GM12878 (cell line): ENCODE measurements at regions not wholly inside any gene's neighbourhood (a gene's known extent, or its start where the extent isn't known, plus 50 kb on each side); places are given as distances from the start of the nearest gene placed in this dataset.

ENCODE experiments used
- ATAC-seq: fragments of 200-7000 bp; cut with Tn5 transposase; 3 replicates; pipeline ENCODE4 v1.9.1; 2020; ENCODE audit warnings: mild to moderate bottlenecking, moderate library complexity
- BruUV-seq: library from RNA; stranded (reverse); fragments of 400-500 nt; replicated peaks from 2 replicates; lab custom pipeline; 2021; lab: Mats Ljungman, UMichigan
- CTCF ChIA-PET: fragments of 300-600 bp; sonication (Branson Sonifier 250); formaldehyde crosslinking; extraction: SDS; loops from one replicate; lab custom pipeline; 2021; ENCODE audit warnings: inconsistent platforms; lab: Yijun Ruan, JAX
- POLR2A ChIA-PET: fragments of 350-600 bp; formaldehyde crosslinking; extraction: SDS; loops from one replicate; lab custom pipeline; 2021; ENCODE audit warnings: inconsistent platforms; lab: Charles Lee
- RAD21 ChIA-PET: fragments of 300-600 bp; sonication (Branson Sonifier 250); formaldehyde crosslinking; loops from one replicate; lab custom pipeline; 2023; ENCODE audit warnings: antibody characterized with exemption; ENCODE audit not compliant: unreplicated experiment; lab: Charles Lee
- SMC1A ChIA-PET: fragments of 300-600 bp; sonication (Branson Sonifier 250); formaldehyde crosslinking; loops from one replicate; lab custom pipeline; 2023; ENCODE audit not compliant: unreplicated experiment, uncharacterized antibody; lab: Charles Lee
- DNase-seq: peaks from one replicate; pipeline ENCODE4 v3.0.0-alpha.2; 2011; ENCODE audit warnings: low read depth, low spot score
- FAIRE-seq: peaks from 3 replicates; lab custom pipeline; 2011; peaks lifted over from hg19 to GRCh38; lab: Jason Lieb, UNC
- H2AFZ ChIP-seq: 2 replicates; pipeline ENCODE4 v1.6.0; 2011; ENCODE audit warnings: low read depth, low read length, control low read depth; ENCODE audit not compliant: control insufficient read depth
- H3K27ac ChIP-seq: 2 replicates; pipeline ENCODE4 v1.5.1; 2011; ENCODE audit warnings: control low read depth; ENCODE audit not compliant: control insufficient read depth, insufficient read depth
- H3K27me3 ChIP-seq, 2 experiments: replicated peaks in 1 of 2; 2 replicates each; pipeline versions ENCODE4 v1.6.0 to v1.6.1; 2011; ENCODE audit warnings: low read length in 1 of 2; ENCODE audit not compliant: control insufficient read depth in 2 of 2, insufficient read depth in 2 of 2
- H3K36me3 ChIP-seq, 2 experiments: 2 replicates each; pipeline ENCODE4 v1.5.1; 2011; ENCODE audit warnings: low read length in 1 of 2; ENCODE audit not compliant: control insufficient read depth in 2 of 2, insufficient read depth in 2 of 2
- H3K4me1 ChIP-seq: 2 replicates; pipeline ENCODE4 v1.6.1; 2011; ENCODE audit warnings: mild to moderate bottlenecking, low read length, moderate library complexity, mixed read lengths; ENCODE audit not compliant: control insufficient read depth, insufficient read depth
- H3K4me2 ChIP-seq: 2 replicates; pipeline ENCODE4 v1.6.0; 2011; ENCODE audit warnings: control low read depth; ENCODE audit not compliant: control insufficient read depth, insufficient read depth
- H3K4me3 ChIP-seq: fragments of 200-600 bp; sonication (generic); 2 replicates; pipeline ENCODE4 v1.5.1; 2016
- H3K79me2 ChIP-seq: 2 replicates; pipeline ENCODE4 v1.6.0; 2011; ENCODE audit warnings: low read length; ENCODE audit not compliant: control insufficient read depth, insufficient read depth
- H3K9ac ChIP-seq: 2 replicates; pipeline ENCODE4 v1.8.0; 2011; ENCODE audit warnings: low read length, control low read depth, mixed read lengths; ENCODE audit not compliant: control insufficient read depth, insufficient read depth
- H3K9me3 ChIP-seq: replicated peaks from 3 replicates; pipeline ENCODE4 v1.5.1; 2011; ENCODE audit warnings: mild to moderate bottlenecking, low read length; ENCODE audit not compliant: control insufficient read depth, insufficient read depth
- H4K20me1 ChIP-seq: 2 replicates; pipeline ENCODE4 v1.6.0; 2011; ENCODE audit not compliant: control insufficient read depth, insufficient read depth
- ATF2 ChIP-seq: IDR thresholded peaks from 2 replicates; pipeline ENCODE4 v1.6.1; 2012; ENCODE audit warnings: low read length, inconsistent platforms
- GABPA ChIP-seq: IDR thresholded peaks from 2 replicates; pipeline ENCODE4 v1.6.1; 2014; ENCODE audit warnings: antibody characterized with exemption, low read depth, mild to moderate bottlenecking, inconsistent platforms
- KLF5 ChIP-seq: fragments of 450-650 bp; IDR thresholded peaks from 2 replicates; pipeline ENCODE4 v1.6.1; 2014; ENCODE audit warnings: mild to moderate bottlenecking; ENCODE audit not compliant: partially characterized antibody
- LARP7 ChIP-seq: fragments of 450-650 bp; IDR thresholded peaks from 2 replicates; pipeline ENCODE4 v1.6.1; 2017; ENCODE audit warnings: mild to moderate bottlenecking
- NFXL1 ChIP-seq: fragments of 450-650 bp; IDR thresholded peaks from 2 replicates; pipeline ENCODE4 v1.6.1; 2017; ENCODE audit warnings: antibody characterized with exemption, mild to moderate bottlenecking, borderline replicate concordance
- NFYB ChIP-seq: IDR thresholded peaks from 2 replicates; pipeline ENCODE4 v1.6.1; 2011; ENCODE audit warnings: low read depth, mild to moderate bottlenecking, low read length, improper control_type of control experiment, moderate library complexity; ENCODE audit not compliant: insufficient read depth
- RFX5 ChIP-seq: IDR thresholded peaks from 2 replicates; pipeline ENCODE4 v1.6.1; 2011; ENCODE audit warnings: low read depth, low read length, improper control_type of control experiment
- SMC3 ChIP-seq: IDR thresholded peaks from 2 replicates; pipeline ENCODE4 v1.6.1; 2011; ENCODE audit warnings: low read length, improper control_type of control experiment, borderline replicate concordance
- SUZ12 ChIP-seq: fragments of 200-600 bp; sonication (generic); IDR thresholded peaks from one replicate; pipeline ENCODE4 v1.6.1; 2018; ENCODE audit warnings: antibody characterized with exemption, mild to moderate bottlenecking; ENCODE audit not compliant: unreplicated experiment
- TCF12 ChIP-seq: IDR thresholded peaks from 2 replicates; pipeline ENCODE4 v1.6.1; 2011; ENCODE audit warnings: low read depth, mild to moderate bottlenecking, low read length
- ZNF24 ChIP-seq: fragments of 450-650 bp; IDR thresholded peaks from 2 replicates; pipeline ENCODE4 v1.6.1; 2017; ENCODE audit warnings: antibody characterized with exemption, mild to moderate bottlenecking
- ZSCAN29 ChIP-seq: fragments of 450-650 bp; IDR thresholded peaks from 2 replicates; pipeline ENCODE4 v1.6.1; 2017; ENCODE audit warnings: mild to moderate bottlenecking, moderate library complexity
- WGBS: methylation state at CpG from one replicate; pipeline ENCODE4 v1.1.6; 2016; ENCODE audit warnings: low lambda C conversion rate; ENCODE audit not compliant: insufficient replicate concordance, insufficient coverage; ENCODE audit errors: missing lambda C conversion rate; 5-methylcytosine and 5-hydroxymethylcytosine counted together
- in situ Hi-C: fragments of 300-500 bp; cut with MboI; formaldehyde crosslinking; loops from 9 replicates; pipeline ENCODE4 v1.14.3; 2018; ENCODE audit warnings: mixed read lengths
- intact Hi-C: fragments of 100-400 bp; cut with micrococcal nuclease; formaldehyde crosslinking; loops from one replicate; pipeline ENCODE4 v1.14.2; 2022; ENCODE audit not compliant: unreplicated experiment

DNA sequence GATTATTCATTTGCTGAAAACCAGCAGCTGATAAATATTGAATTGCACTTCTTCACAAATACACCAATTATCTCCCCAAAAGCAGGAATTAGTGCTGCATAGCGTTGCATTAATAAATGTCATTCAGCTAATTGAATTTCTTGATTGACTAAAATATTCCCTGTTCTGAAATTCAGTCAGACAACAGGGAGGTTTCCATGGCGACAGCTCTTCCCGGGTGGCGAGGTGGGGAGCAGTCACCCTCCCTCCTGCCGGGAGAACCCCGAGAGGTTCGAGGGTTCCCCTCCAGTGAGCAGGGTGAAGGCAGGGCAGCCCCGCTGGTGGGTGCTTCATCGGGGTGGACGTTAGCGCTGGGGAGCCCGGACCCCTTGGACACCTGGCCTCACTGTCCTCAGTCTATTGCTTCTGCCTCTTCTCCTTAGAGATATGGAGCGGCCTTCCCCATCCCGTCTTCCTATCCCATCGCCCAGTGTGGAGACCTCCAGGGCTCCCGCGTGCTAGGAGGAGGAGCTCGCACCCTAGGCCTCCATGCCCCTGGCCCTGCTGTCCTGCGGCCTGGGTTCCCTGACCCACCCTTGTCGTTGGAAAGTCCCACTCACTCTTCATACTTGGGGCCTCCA lies 983.5 kb downstream of the BRD1 start:
- intact Hi-C loops (no loop called here), in situ Hi-C loops (no loop called here)
- TF ChIP-seq SUZ12 (no peak), SMC3 (no peak), LARP7 (no peak), RFX5 (no peak), TCF12 (no peak), NFXL1 (no peak), NFYB (no peak), GABPA (no peak), ZNF24 (no peak), ZSCAN29 (no peak), KLF5 (no peak), ATF2 (no peak)
- no peak overlapping the region for H3K4me2 ChIP-seq
- RAD21 ChIA-PET, result no interaction called here
- no peaks in the 10 kb centered on the region; the same call in 2 of the 3 replicates for H3K9me3 ChIP-seq
- no peak overlapping the region for H3K27ac ChIP-seq
- no peaks in the 10 kb centered on the region for H3K27me3 ChIP-seq
- H3K79me2 ChIP-seq, result no peaks in the 10 kb centered on the region
- H3K4me1 ChIP-seq, result no peaks in the 10 kb centered on the region
- no peak overlapping the region for H3K9ac ChIP-seq
- no TSS peak for BruUV-seq
- POLR2A ChIA-PET, result no interaction called here
- CTCF ChIA-PET, result no interaction called here
- ATAC-seq (no peak), FAIRE-seq (no peak), DNase-seq (no peak)
- no peaks in the 10 kb centered on the region for H3K36me3 ChIP-seq
- 35% methylated on average over 20 of the region's 20 CpGs for WGBS
- no peak overlapping the region for H2AFZ ChIP-seq
- SMC1A ChIA-PET, result no interaction called here
- no peaks in the 10 kb centered on the region for H4K20me1 ChIP-seq
- H3K4me3 ChIP-seq, result no peak overlapping the region
